ENCODE measurements at regions not wholly inside any gene's neighbourhood (a gene's known extent, or its start where the extent isn't known, plus 50 kb on each side); places are given as distances from the start of the nearest gene placed in this dataset.
"Not testable (repeated sequence)": the region's sequence is repeated elsewhere in the genome, so short reads cannot be mapped to it uniquely, and the experiment has no call there.

DNA sequence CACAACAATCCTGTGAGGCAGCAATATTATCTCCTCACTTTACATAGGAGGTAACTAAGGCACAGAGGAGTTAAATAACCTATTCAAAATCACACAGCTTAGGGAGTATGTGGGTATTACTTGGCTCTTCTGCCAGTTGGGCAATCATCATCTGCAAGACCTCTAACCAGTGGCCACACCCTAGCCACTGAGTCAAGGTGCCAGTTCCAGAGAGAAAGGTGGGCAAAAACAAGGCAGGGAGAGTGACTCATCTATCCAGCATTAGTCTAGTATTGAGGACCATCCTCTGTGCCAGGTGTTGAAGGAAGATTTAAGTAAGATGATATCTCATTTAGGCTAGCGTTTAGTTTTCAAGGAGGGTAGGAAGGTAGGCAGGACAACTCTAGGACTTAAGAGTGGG is 113.9 kb upstream of the EOLA2 start:
- no peak for DNase-seq

DNA sequence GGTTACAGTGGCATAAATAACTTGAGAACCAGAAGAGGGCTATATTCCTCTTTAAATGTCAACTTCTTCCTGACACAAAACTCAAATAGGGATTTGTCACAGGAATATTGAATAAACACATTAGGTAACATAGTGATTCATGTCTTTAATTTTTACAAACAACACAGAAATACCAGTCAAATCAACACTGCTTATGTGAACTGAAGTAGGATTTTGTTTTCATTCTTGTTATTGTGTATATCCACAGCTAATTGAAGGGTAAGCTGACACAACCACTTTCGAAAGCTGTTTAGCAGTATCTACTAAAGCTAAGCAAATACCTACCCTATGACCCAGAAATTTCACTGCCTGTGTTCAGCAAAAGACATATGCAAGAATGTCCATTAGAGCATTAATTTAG is 120.4 kb upstream of the EOLA2 start:
- DNase-seq: no peak

DNA sequence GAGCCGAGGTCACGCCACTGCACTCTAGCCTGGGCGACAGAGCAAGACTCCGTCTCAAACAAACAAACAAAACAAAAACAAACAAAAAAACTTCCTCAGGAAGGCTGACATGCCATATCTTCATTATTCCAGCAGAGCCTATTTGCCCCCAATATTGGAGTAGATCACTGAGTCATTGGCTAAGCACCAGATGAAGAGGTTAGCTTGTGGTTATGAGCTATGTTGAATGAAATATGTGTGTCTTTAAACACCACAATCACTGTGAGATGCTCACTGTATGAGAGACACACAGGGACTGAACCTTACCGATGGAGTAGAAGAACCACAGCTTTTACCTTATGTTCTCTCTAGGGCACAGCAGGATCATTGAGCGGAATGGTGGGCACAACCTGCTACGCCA is 122.1 kb upstream of the EOLA2 start:
- no peak for DNase-seq

DNA sequence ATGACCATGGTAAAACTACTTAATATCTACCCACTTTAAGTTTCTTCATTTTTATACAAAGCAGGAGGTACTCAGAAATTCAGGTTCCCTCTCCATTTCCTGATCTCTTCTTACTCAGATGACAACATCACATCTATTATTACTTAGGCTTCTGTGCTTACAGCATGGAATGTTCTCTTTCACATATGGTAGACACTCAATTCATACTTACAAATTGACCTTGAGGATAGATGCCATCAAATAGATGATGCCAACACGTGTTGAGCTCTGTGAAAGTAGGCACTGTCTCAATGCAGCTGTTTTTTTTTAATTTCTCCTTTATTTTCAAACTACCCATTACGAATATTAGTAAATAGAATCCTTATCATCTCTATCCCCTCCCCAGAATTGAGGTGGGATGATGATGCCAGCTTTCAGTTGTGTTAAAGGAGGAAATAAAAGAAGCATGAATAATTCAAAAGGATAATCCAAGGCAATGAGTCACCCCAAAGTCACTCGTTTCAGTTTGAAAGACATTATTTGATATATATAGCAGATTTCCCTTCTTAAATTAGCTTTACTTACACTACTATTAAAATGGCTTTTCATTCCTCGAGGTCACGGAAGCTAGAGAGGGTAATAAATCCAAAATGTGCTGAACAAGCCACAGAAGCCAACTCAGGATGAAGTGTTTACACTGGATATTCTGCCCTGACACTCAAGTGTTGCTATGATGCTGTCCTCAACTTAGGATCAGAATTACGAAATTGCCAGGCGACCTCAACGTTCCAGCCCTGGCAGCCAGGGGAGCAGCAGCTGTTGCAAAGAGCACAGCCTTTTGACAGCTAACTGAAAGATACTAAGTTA is 124.2 kb upstream of the EOLA2 start:
- DNase-seq: peak; percentile 32 to 55

DNA sequence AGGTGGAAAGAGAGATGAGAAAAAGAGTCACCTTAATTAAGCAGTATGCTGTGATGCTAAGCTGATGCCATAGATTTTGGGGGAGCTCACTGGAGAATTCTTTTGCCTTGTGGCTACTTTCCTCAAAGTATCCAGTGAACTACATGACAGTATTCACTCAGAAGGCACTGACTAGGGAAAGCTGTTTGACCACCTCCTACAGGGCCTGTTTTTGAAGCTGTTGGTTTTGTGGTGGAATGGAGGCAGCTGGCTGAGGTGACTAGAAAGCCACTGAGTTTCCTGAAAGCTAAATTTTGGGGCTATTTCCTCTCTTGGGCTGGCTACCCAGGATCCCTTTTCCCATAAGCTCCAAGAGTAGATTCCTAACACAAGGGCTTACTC is 124.8 kb upstream of the EOLA2 start:
- DNase-seq: no peak

DNA sequence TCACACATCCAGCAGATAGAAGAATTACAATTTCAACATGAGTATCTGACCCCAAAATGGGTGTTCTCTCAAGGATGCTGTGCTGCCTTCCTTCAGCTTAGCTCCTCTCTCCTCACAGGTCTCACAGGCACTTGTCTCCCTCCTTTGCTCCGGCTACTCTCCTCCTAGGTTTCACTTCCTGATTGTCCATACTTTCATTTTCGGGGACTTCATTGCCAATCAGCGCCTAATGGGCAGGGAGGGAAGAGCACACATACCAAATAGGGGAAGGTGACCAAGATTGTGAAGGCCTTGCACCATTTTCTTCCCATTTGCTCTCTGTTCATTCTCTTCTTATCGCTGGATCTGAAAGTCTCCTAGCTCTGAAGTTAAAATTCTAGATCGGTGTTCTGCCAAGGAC is 125.4 kb upstream of the EOLA2 start:
- no peak for DNase-seq

DNA sequence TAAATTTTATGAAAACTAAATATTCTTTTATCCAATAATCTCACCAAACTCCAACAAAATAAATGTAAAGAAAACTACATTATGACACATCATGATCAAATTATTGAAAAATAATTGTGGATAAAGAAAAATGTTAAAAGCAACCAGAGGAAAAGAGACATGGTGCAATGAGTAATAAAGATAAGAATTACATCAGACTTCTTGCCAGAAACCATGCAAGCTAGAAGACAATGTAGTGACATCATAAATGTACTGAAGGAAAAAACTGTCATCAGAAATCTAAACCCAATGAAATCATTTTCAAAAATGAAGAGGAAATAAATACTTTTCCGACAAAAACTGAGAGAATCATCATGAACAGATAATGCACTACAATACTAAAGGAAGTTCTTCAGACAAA is 135.9 kb upstream of the EOLA2 start:
- DNase-seq: no peak

DNA sequence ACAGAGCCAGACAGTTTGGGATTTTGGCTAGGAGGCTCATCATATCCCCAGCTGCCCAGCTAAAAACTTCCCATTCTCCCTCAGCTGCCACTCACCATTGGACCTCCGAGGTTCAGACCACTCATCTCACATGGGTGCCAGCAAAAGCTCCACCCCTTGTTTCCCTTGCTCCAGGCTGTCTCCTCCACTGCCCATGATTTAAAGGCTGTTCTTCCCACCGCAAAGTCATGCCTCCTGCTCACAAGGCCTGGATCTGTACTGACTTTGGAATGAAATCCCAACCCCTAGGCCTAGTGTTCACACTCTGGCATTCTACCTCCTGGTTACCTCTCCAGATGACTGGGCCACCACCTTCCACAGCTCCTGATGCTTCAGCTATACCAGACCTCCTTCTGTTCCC is 142.2 kb upstream of the EOLA2 start:
- DNase-seq: no peak

DNA sequence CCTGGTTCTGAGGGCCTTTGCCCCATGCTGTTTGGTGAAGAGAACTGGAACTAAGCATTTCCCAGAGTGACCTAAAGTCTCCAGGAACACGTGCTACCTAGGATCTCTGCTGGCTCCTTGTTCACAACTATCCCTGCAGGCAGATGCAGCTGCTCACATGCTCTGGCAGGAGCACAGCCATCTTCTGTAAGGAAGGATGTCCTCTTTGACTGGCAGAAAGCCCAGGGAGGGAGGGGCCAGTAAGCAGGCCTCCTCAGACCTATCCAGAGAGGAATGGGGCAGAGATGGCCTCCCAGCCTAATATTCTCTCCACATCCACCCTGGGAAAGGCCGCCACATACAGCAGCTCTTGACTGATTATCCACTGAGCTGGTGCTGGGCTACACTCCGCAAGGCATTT is 142.8 kb upstream of the EOLA2 start:
- no peak for DNase-seq

DNA sequence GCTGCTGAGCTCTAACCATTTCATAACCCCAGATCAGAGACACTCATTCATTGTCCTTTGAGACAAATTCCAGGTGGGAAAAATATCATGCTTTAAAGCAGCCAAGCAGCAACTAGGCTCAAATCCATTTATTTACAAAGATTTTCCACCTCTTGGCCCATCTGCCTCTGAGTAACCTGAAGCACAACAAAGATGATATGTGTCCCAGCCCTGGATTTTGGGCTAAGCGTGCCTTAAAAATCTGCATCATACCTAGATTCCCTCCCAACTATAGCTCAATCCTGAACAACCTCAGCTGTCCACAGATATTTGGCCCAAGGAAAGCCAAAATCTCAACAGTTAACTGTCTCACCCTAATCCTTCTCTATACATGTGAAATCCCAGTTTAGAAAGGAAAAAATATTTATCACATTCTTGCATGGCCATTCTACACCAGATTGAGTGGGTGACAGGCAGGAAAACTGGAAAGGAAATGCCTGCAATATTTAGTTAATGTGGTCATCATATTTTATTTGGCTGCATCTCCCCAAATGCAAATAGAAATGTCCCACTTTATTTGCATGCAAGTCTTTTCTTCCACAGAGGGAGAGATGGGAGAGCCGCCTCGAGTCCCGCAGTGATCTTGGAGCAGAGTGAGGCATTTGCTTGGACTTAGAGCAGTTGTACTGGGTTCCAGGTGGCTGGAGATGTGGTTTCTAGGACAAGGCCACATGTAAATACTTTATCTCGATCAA is 146.4 kb upstream of the EOLA2 start:
- DNase-seq: peak; percentile 19 to 32

DNA sequence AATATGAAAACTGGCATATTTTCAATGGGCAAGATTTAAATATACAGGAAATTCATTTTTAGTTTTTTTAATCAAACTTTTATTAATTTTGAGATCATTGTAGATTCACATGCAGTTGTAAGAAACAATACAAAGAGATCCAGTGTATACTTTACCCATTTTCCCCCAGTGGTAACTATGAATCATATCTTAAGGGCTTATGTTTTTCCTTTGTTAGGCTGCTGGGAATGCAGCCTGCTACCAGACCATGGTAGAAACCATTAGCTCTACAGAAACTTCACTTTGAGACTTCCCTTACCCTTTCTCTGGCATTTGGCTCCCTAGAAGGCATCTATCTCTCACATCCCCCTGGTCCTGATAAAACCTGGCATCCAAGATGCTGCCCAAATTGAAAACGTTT is 147.6 kb upstream of the EOLA2 start:
- no peak for DNase-seq

DNA sequence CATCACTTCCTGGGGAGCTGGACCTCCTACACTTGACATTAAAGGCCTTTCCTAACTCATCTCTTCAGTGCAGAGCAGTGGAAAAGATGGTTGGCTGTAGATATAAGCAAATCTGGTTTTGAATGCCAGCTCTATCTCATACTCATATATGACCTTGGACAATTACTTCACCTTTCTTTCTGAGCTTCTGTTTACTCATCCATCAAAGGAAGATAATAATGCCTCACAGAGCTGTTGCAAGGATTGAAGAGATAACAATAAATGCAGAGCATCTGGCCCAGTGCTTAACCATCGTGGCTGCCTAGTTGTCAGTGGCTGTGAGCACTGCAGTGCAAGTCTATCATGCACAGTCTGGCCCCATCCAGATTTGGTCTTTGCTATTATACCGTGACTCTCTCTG is 148.1 kb upstream of the EOLA2 start:
- no peak for DNase-seq

DNA sequence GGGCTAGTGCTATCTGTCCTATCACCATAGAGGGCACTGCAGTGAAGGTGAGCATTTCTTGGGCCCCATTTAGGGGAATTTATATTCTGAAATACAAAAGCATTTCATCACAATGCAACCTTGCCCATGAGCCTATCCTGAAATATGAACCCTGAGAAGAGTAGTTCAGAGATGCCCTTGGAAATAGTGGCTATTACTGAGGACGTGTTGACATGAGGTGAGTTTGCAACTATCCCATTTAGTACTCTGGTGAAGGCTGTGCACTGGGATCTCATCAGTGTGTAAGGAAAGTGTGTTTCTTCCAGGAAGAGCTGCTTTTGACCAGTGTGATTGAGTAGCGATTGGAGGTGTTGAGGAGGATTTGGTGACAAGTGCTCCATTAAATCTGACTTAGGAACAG is 149.3 kb upstream of the EOLA2 start:
- no peak for DNase-seq

DNA sequence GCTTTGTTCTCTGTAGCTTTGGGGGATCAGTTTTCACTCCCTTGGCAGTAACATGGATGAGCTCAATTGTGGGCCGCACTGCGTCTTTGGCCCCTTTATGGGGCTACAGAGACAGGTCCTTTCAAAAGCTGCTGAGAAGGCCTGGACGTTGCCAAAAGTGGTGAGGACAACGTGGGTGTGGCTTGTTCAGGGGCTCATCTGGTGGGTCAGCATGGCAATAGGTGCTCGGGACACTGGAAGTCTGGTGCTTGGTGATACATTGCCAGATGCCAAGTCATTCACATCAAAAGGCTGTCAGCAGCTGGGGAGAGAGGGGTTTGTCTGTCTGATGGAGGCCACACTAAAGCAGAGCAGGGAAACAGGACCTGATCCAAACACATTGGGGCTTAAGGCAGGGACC is 149.8 kb upstream of the EOLA2 start:
- no peak for DNase-seq

DNA sequence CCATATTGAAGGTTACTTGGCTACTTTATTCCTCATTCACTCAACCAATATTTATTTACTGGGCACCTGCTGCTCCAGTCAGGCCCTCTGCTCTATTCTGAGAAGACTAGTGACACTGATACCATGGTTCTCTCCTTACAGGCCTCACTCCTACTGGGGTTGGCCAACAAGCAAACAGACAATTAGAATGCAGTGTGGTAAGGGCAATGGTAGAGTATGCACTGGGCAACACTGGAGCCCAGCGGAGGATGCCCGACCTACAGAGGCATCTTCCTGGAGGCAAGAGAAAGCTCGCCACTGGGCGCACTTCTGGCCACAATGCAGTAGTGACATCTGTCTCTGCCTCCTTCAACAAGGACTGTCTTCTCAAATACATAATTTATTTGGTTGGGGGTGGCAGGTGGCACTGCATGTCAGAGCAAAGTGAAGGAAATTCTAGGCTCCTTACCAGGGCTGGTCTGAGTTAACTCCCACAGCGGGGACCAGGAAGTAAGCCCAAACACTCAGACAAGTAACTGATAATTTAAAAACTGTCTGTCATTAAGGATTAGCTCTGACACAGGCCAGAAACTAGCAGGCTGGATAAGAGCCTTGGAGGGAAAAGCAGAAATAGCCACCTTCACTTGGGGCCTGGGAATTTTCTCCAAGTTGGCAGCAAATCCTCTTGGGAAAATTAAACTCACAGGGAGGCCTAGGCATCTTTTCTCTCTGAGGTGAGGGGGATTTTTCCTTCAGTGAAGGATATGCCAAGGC is 150.7 kb upstream of the EOLA2 start:
- DNase-seq: no peak

DNA sequence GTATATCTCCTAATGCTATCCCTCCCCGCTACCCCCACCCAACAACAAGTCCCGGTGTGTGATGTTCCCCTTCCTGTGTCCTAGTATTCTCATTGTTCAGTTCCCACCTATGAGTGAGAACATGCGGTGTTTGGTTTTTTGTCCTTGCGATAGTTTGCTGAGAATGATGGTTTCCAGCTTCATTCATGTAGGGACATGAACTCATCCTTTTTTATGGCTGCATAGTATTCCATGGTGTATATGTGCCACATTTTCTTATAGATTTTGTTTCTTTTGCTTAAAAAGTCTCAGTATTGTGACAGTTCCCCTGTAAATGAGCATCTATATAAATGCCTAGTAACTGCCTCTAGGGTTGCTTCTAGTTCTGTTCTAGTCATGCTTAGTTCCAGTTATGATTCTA is 153.0 kb upstream of the EOLA2 start:
- not testable (repeated sequence) for DNase-seq

DNA sequence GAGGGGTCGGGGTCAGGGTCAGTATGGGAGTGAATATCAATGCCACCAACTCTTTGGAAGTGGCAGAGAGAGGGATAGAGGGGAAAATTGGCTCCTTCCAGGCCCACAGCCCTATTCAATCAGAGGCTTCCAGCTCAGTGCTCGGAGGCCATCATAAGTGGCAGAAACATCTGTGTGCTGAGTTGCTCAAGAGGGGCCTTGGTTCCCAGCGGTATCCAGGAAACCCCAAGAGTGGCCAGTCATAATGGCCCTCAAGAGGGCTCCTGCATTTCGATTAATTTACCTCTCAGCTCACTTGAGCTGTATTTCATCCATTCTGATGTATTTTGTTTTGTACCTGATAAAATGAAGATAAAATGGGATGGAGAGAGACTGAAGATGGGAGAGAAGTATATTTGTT is 154.3 kb upstream of the EOLA2 start:
- no peak for DNase-seq

DNA sequence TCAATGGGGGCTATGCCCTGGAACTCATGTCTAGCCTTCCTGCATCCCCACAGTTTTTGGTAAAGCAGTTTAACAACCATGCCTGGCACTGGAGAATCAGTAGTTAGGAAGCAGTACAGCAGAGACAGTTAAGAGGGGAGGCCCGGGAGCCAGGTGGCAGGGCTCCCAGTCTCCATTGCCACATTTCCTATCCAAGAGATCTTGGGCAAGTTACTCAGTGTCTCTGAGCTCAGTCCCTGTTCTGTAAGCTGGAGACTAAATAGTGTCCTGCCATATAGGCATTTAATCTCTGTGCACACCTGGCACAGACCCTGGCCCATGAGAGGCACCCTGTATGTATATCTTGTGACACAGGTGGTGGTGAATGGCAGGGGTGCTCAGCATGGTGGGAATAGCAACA is 156.1 kb upstream of the EOLA2 start:
- no peak for DNase-seq

DNA sequence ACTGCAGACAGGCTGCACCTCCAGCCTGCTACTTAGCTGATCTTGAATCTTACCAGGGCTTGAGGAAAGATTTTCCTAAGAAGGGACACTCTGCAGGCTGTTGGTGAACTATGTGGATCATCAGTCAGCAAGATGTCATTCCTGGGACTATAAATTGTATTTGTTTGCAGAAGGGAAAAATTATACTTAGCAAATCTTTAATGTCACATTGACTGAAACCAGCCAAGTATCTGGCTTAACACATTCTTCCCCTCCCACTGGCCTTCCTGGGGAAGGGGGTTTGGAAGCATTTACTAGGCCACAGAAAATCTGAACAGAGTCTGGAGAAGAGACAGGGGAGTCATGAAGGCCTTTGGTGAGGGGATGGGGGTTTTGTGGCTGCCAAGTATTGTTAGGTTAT is 156.7 kb upstream of the EOLA2 start:
- DNase-seq: no peak

DNA sequence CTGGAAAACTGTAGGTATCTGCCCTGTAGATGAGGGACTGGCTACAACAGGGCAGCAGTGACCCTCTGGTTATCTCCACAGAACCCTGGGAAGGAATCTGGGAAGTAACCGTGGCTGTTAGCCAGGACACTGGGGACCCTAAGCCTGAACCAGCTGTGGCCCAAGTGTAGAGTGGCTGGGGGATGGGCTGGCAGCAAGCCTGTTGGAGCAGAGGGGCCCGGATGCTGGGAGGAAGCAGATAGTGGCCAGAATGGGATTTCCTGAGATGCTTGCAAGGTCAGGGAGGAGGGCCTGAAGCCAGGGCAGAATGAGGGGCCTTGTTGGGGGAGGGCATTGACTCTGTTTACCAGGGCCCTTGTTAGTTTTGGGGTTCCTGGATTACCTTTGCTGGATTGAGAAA is 161.0 kb upstream of the EOLA2 start:
- no peak for DNase-seq

DNA sequence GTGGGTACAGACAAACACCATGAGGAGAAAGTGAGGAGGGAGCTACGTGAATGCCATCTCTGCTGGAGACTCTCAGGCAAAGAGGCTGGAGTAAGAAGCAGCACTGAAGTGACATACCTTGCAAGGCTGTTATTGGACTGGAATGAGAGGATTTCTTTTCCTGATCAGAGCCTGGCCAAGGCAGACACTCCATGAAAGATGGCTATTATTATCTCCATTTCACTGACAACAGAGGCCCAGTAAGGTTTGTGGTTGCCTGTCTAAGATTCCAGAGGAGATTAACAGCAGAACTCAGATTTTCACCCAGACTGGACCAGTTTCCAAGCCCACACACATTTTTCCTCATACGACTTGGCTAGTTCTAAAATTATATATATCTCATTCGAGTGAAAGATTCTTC is 162.0 kb upstream of the EOLA2 start:
- no peak for DNase-seq

DNA sequence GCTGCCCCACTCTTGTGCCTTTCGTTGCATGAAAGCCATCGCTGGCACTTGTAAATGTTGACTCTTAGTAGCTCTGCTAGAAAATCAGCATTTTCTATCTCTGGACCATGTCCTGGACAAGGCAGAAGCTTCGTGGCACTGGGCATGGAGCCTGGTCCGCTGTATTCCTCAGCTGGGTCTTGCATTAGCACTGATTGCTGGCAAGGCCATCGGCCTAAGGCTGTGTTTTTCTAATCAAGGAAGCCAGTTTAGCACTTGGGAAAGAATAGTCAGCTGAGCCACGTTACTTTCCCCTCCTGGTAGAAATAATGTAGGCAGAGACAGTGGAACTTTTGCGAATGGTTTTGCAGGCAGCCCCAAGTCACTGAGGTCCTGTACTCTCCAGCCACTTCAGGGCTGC is 180.2 kb upstream of the EOLA2 start:
- DNase-seq: no peak

DNA sequence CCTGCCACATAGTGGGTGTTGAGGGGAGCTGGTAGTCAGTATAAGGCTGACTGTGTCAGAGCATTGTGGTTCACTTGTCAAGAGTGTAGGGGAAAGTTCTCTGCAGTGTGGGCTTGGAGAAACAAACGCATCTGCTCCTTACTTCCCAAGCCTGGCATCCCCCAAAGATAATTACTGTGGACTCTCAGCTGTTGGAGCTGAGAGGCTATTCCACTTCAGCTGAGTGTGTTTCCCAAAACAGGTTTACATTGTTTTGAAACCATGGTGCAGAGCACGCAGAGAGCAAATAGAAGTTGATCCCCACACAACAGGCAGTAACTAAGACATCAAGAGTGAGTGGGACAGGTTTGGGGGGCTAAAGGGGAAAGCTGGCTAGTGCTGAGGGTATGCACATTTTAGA is 181.0 kb upstream of the EOLA2 start:
- no peak for DNase-seq

Data from right lung (tissue), 2 donors.